K562 (cell line): ENCODE measurements at regions not wholly inside any gene's neighbourhood (a gene's known extent, or its start where the extent isn't known, plus 50 kb on each side); places are given as distances from the start of the nearest gene placed in this dataset.
"Not testable (repeated sequence)": the region's sequence is repeated elsewhere in the genome, so short reads cannot be mapped to it uniquely, and the experiment has no call there.

Experiments used
- DNMT1 ChIP-seq: fragments of 450-650 bp; IDR thresholded peaks from 2 replicates; pipeline ENCODE4 v1.6.1; 2016; ENCODE audit warnings: antibody characterized with exemption, mild to moderate bottlenecking
- EHMT2 ChIP-seq: fragments of 450-650 bp; IDR thresholded peaks from 2 replicates; pipeline ENCODE4 v1.6.1; 2018; ENCODE audit warnings: antibody characterized with exemption
- EZH2 ChIP-seq: IDR thresholded peaks from 2 replicates; pipeline ENCODE4 v1.6.1; 2012; ENCODE audit warnings: low read depth, mild to moderate bottlenecking, inconsistent platforms, low read length, borderline replicate concordance
- MAZ ChIP-seq, 2 experiments: fragments of 450-650 bp in 1 of 2; sonication (generic) in 1 of 2; formaldehyde crosslinking; IDR thresholded peaks in 1 of 2; conservative IDR thresholded peaks in 1 of 2; 2 replicates each; pipeline versions ENCODE4 v1.4.0 to v1.5.0; 2020; ENCODE audit warnings: mild to moderate bottlenecking in 1 of 2, missing genetic modification reagents in 1 of 2
- NR2C2 ChIP-seq, 2 experiments: fragments of 200-800 bp in 1 of 2; sonication (Bioruptor generic) in 1 of 2; sonication (generic) in 1 of 2; formaldehyde crosslinking in 1 of 2; IDR thresholded peaks; 2 replicates each; pipeline versions ENCODE4 v1.6.1 to v1.8.0; 2016 to 2022; ENCODE audit warnings: mild to moderate bottlenecking in 1 of 2, missing compliant biosample characterization in 1 of 2, missing genetic modification characterization in 1 of 2, missing genetic modification reagents in 1 of 2
- ZNF780A ChIP-seq: fragments of 250-450 bp; sonication (Bioruptor Pico); IDR thresholded peaks from 2 replicates; pipeline ENCODE4 v1.5.0; 2021; ENCODE audit warnings: mild to moderate bottlenecking
- TF ChIP-seq, protein P1 (sequence below): fragments of 250-450 bp; sonication (Bioruptor Pico); IDR thresholded peaks from 2 replicates; pipeline ENCODE4 v1.8.0; 2021; ENCODE audit warnings: mild to moderate bottlenecking, moderate library complexity
- TF ChIP-seq, protein P2 (sequence below): fragments of 250-450 bp; sonication (Bioruptor Pico); IDR thresholded peaks from 2 replicates; pipeline ENCODE4 v1.4.0; 2020; ENCODE audit warnings: mild to moderate bottlenecking, moderate library complexity
- TF ChIP-seq, protein P3 (sequence below), 2 experiments: fragments of 450-650 bp in 1 of 2; IDR thresholded peaks; 2 replicates each; pipeline ENCODE4 v1.6.1; 2011 to 2017; ENCODE audit warnings: low read depth in 2 of 2, antibody characterized with exemption in 1 of 2, borderline replicate concordance in 1 of 2, low read length in 1 of 2, mild to moderate bottlenecking in 1 of 2, mixed read lengths in 1 of 2; ENCODE audit not compliant: control insufficient read depth in 1 of 2
- TF ChIP-seq, protein P4 (sequence below), 3 experiments: IDR thresholded peaks in 2 of 3; conservative IDR thresholded peaks in 1 of 3; 2 replicates each; pipeline ENCODE4 v1.5.1; 2011 to 2012; ENCODE audit warnings: low read length in 3 of 3, mild to moderate bottlenecking in 3 of 3, control low read depth in 2 of 3, improper control_type of control experiment in 1 of 3, inconsistent platforms in 1 of 3, low read depth in 1 of 3, mixed read lengths in 1 of 3, moderate library complexity in 1 of 3; ENCODE audit not compliant: insufficient read depth in 2 of 3

DNA sequence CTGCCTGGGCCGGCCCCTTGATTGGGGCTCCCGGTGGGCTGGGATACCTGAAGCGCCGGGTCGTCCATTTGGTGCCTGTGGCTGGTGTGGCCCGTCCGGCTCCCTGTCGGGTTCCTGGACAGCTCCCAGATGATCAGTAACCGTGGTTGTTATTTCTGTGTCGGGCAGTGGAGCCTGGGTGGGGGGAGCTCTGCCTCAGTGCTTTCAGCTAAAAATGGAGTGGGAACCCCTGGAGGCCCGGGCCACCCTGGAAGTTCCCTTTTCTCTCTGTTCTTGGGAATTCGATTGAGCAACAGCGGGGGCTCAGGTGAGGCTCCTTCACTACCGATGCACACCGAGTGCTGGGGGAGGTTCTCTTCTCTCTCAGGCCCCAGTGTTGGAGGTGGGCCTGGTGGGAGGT is 197.4 kb downstream of the TMEM121 start:
- TF ChIP-seq, protein P1, sequence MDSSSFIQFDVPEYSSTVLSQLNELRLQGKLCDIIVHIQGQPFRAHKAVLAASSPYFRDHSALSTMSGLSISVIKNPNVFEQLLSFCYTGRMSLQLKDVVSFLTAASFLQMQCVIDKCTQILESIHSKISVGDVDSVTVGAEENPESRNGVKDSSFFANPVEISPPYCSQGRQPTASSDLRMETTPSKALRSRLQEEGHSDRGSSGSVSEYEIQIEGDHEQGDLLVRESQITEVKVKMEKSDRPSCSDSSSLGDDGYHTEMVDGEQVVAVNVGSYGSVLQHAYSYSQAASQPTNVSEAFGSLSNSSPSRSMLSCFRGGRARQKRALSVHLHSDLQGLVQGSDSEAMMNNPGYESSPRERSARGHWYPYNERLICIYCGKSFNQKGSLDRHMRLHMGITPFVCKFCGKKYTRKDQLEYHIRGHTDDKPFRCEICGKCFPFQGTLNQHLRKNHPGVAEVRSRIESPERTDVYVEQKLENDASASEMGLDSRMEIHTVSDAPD (CRISPR knock-in tag): not testable (repeated sequence)
- TF ChIP-seq NR2C2 (CRISPR knock-in tag; IDR thresholded peaks at IDR 0.05); NR2C2 (tag; IDR thresholded peaks at IDR 0.05); EZH2; MAZ (CRISPR knock-in tag; conservative IDR thresholded peaks at IDR 0.05 in 1 of 2, IDR thresholded peaks at IDR 0.05 in 1 of 2); ZNF780A; DNMT1; EHMT2: not testable (repeated sequence)
- TF ChIP-seq, protein P2, sequence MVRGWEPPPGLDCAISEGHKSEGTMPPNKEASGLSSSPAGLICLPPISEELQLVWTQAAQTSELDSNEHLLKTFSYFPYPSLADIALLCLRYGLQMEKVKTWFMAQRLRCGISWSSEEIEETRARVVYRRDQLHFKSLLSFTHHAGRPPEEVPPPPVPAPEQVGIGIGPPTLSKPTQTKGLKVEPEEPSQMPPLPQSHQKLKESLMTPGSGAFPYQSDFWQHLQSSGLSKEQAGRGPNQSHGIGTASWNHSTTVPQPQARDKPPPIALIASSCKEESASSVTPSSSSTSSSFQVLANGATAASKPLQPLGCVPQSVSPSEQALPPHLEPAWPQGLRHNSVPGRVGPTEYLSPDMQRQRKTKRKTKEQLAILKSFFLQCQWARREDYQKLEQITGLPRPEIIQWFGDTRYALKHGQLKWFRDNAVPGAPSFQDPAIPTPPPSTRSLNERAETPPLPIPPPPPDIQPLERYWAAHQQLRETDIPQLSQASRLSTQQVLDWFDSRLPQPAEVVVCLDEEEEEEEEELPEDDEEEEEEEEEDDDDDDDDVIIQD (CRISPR knock-in tag): not testable (repeated sequence)
- TF ChIP-seq, protein P3, sequence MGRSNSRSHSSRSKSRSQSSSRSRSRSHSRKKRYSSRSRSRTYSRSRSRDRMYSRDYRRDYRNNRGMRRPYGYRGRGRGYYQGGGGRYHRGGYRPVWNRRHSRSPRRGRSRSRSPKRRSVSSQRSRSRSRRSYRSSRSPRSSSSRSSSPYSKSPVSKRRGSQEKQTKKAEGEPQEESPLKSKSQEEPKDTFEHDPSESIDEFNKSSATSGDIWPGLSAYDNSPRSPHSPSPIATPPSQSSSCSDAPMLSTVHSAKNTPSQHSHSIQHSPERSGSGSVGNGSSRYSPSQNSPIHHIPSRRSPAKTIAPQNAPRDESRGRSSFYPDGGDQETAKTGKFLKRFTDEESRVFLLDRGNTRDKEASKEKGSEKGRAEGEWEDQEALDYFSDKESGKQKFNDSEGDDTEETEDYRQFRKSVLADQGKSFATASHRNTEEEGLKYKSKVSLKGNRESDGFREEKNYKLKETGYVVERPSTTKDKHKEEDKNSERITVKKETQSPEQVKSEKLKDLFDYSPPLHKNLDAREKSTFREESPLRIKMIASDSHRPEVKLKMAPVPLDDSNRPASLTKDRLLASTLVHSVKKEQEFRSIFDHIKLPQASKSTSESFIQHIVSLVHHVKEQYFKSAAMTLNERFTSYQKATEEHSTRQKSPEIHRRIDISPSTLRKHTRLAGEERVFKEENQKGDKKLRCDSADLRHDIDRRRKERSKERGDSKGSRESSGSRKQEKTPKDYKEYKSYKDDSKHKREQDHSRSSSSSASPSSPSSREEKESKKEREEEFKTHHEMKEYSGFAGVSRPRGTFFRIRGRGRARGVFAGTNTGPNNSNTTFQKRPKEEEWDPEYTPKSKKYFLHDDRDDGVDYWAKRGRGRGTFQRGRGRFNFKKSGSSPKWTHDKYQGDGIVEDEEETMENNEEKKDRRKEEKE (IDR thresholded peaks at IDR 0.05; ENCODE audit: borderline replicate concordance in 1 of 2, control insufficient read depth in 1 of 2, low read depth in 2 of 2, low read length in 1 of 2): not testable (repeated sequence)
- TF ChIP-seq, protein P4, sequence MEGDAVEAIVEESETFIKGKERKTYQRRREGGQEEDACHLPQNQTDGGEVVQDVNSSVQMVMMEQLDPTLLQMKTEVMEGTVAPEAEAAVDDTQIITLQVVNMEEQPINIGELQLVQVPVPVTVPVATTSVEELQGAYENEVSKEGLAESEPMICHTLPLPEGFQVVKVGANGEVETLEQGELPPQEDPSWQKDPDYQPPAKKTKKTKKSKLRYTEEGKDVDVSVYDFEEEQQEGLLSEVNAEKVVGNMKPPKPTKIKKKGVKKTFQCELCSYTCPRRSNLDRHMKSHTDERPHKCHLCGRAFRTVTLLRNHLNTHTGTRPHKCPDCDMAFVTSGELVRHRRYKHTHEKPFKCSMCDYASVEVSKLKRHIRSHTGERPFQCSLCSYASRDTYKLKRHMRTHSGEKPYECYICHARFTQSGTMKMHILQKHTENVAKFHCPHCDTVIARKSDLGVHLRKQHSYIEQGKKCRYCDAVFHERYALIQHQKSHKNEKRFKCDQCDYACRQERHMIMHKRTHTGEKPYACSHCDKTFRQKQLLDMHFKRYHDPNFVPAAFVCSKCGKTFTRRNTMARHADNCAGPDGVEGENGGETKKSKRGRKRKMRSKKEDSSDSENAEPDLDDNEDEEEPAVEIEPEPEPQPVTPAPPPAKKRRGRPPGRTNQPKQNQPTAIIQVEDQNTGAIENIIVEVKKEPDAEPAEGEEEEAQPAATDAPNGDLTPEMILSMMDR (IDR thresholded peaks at IDR 0.05 in 2 of 3, conservative IDR thresholded peaks at IDR 0.05 in 1 of 3; ENCODE audit: insufficient read depth in 2 of 3, low read depth in 1 of 3, low read length in 3 of 3): not testable (repeated sequence)
